IPS DF 6.9 (cell line): ENCODE measurements at regions not wholly inside any gene's neighbourhood (a gene's known extent, or its start where the extent isn't known, plus 50 kb on each side); places are given as distances from the start of the nearest gene placed in this dataset.
A peak's percentile ranks its signal among the peaks of the same experiment; 100 is the strongest.

Experiments used
- DNase-seq: peaks from one replicate; pipeline ENCODE4 v3.0.0-alpha.2; 2013; ENCODE audit warnings: low read depth, low spot score
- H3K27ac ChIP-seq: one replicate; pipeline ENCODE4 v1.5.1; 2013; ENCODE audit warnings: low read length, control low read depth
- H3K27me3 ChIP-seq: 2 replicates; pipeline ENCODE4 v1.6.1; 2013; ENCODE audit warnings: mild to moderate bottlenecking, low read length; ENCODE audit not compliant: control insufficient read depth, insufficient read depth
- H3K36me3 ChIP-seq: 2 replicates; pipeline ENCODE4 v1.6.1; 2013; ENCODE audit warnings: low read length; ENCODE audit not compliant: control insufficient read depth, insufficient read depth
- H3K4me1 ChIP-seq: 2 replicates; pipeline ENCODE4 v1.6.1; 2013; ENCODE audit warnings: low read length; ENCODE audit not compliant: control insufficient read depth, insufficient read depth
- H3K4me3 ChIP-seq: 2 replicates; pipeline ENCODE4 v1.5.1; 2013; ENCODE audit warnings: mild to moderate bottlenecking, low read length
- H3K9me3 ChIP-seq: 2 replicates; pipeline ENCODE4 v1.6.1; 2013; ENCODE audit warnings: low read length, inconsistent platforms; ENCODE audit not compliant: control insufficient read depth, insufficient read depth
- WGBS: extraction: QIAGEN DNeasy Blood & Tissue Kit; methylation state at CpG from one replicate; pipeline ENCODE4 v1.1.7; 2013; ENCODE audit warnings: mixed read lengths, missing lambda C conversion rate; ENCODE audit not compliant: insufficient read length, insufficient coverage; 5-methylcytosine and 5-hydroxymethylcytosine counted together

DNA sequence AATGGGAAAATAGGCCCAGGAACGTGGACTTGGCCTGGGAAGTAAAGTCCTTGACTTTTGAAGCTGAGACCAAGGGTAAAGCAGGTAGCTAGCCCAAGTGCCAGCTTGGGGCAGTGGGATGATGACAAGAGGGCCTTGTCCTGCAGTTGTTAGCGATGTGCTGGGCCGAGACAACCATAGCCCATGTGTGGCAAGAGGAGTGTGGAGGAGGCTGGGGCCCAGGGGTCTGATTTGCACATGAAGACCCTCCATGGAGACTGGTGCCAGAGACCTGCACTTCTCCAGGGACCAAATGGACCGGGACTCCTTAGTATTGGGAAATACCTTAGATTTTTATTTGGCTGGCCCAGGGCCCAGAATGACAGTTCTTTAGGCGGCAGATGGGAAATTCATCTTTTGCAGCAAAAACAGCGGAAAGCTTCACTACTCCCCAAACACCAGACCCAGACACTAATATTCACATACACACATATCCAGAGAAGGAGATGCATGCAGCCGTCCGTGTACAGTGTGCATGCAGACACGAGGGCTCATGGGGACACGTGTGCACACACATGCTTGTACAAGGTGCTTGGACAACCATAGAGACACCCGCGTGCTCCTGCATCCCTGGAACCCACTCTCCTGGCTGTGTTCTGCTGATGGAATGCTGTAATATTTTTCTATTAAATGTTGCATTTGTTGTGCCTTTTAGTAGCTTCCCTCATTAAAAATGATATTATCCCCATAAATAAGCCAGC, 78.1 kb upstream of the CSF3R start:
- H3K27me3 ChIP-seq = no peaks in the 10 kb centered on the region
- no peaks in the 10 kb centered on the region for H3K4me1 ChIP-seq
- WGBS = no CpG with 5 or more reads among the region's 12 CpGs
- no peak for DNase-seq
- H3K4me3 ChIP-seq = no peak overlapping the region
- no peaks in the 10 kb centered on the region for H3K9me3 ChIP-seq
- no peak overlapping the region for H3K27ac ChIP-seq
- H3K36me3 ChIP-seq = no peaks in the 10 kb centered on the region

DNA sequence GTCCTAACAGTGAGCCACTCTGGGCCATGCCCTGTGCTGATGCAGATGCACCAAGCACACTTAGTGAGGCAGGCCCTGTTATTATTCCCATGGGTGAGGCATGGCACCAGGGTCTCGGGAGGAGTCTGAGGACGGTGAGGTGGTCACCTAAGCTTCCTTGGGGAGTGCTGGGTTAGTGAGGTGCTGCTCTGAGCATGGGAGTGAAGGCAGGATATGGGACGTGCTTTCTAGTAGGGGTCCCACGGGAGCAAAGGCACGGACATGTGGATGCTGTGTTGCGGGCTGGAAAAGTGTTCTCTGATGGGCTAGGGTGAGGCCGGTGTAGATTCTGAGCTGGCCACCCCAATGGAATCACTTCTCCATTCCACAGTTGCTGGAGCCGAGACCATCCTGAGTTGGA, 77.5 kb upstream of the CSF3R start:
- Histone ChIP-seq H3K4me3 (no peak overlapping the region), H3K36me3 (no peaks in the 10 kb centered on the region), H3K9me3 (no peaks in the 10 kb centered on the region), H3K27me3 (no peaks in the 10 kb centered on the region), H3K4me1 (no peaks in the 10 kb centered on the region), H3K27ac (no peak overlapping the region)
- DNase-seq = no peak
- WGBS = no CpG with 5 or more reads among the region's 8 CpGs

DNA sequence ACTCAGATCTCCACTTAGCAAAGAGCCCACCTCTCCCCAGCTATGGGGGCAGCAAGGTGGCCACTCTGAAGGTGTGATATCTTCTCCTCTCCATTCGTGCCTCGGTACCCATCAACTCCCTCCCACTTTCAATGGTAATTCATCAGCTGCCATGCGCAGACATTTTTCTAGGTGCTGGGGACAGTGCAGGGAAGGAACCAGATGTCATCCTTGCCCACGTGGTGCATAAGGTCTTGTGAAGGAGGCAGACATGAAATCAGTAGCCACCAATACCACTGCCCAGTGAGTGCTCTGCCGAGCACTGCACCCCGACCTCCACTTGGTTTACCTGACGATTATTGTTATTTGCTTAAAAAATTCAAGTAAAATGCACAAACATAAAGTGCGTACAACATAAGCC, 76.3 kb upstream of the CSF3R start:
- H3K27me3 ChIP-seq = no peaks in the 10 kb centered on the region

DNA sequence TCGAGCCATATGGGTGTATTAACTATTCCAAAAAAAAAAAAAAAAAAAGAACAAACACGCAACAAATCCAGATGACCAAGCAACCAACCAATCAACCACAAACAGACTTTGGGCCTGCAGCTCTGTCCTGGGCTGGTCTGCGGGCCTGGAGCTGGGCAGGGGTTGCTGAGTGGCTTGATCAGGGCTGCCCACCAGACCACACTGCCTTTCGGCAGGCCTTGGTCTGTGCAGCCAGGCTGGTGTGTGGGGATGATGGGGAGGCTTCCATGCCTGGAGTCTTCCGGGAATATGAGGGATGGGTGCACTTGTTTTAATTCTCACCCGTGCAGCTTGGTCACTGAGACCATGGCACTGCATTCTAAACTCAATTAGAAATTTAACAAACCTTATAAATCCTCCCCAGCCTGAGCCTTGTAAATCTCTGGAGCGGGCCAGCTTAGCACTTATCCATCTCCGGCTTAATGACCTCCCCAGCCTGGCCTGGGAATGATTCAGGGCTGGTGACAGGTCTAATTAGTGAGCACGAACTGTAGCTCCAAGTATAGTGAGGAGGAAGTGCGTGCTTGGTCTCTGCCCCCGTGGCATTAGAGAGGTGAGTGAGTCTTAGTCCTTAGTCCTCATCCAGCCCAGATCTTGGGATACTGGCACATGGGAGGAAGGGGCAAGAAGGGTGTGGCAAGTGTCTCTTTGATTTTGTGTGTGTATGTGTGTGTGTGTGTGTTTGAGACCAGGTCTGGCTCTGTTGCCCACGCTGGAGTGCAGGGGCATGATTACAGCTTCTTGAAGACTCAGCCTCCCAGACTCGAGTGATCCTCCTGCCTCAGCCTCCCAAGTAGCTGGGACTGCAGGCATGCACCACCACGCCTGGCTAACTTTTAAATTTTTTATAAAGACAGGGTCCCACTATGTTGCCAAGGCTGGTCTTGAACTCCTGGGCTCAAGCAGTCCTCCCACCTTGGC, 74.6 kb upstream of the CSF3R start:
- Histone ChIP-seq H3K4me1 (no peaks in the 10 kb centered on the region), H3K27ac (no peak overlapping the region), H3K36me3 (no peaks in the 10 kb centered on the region), H3K9me3 (no peaks in the 10 kb centered on the region), H3K4me3 (no peak overlapping the region), H3K27me3 (no peaks in the 10 kb centered on the region)
- DNase-seq = no peak
- WGBS = no CpG with 5 or more reads among the region's 14 CpGs

More for the DNA sequence above, 76.3 kb upstream of the CSF3R start:
- Histone ChIP-seq H3K4me3 (no peak overlapping the region), H3K36me3 (no peaks in the 10 kb centered on the region), H3K27ac (no peak overlapping the region), H3K9me3 (no peaks in the 10 kb centered on the region), H3K4me1 (no peaks in the 10 kb centered on the region)
- WGBS = no CpG with 5 or more reads among the region's 8 CpGs
- DNase-seq = no peak

DNA sequence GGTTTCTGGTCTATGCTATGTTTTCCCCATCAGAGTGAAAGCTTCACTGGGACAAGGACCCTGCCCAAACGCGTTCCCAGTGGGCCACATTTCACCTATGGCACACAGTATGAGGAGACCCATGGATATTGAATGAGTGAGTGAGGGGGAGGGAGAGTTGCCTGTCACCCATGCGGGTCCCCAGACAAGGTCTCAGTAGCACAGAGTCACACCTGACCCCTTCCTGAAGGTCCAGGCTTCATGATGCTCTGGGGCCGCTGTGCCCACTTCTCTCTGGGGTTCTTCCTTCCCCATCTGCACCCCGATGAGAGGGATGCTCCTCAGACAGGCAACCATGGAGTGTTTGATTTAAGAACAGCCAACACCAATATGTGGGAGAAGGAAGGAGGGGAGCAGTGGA, 72.3 kb upstream of the CSF3R start:
- no peak overlapping the region for H3K27ac ChIP-seq
- no peaks in the 10 kb centered on the region for H3K27me3 ChIP-seq
- no peak overlapping the region for H3K4me3 ChIP-seq
- H3K4me1 ChIP-seq = no peaks in the 10 kb centered on the region
- H3K36me3 ChIP-seq = no peaks in the 10 kb centered on the region
- H3K9me3 ChIP-seq = no peaks in the 10 kb centered on the region
- whole genome bisulfite sequencing = no CpG with 5 or more reads among the region's 5 CpGs
- DNase-seq = no peak

DNA sequence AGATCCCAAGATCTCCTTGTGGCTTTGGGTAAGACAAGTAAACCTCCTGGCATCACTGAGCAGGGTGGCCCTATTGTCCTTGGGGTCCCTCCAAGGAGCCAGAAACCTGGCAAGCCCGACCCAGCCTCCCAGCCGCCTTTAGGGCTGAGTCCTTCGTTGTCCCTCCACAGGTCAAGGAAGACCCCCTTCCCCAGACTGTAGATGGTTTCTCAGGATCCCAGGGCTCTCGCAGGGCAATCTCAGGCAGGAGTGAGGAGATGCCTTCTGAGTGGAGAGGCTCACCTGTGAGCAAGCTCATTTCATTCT, 71.6 kb upstream of the CSF3R start:
- Histone ChIP-seq H3K36me3 (no peaks in the 10 kb centered on the region), H3K27ac (no peak overlapping the region), H3K9me3 (no peaks in the 10 kb centered on the region), H3K4me3 (no peak overlapping the region), H3K27me3 (no peaks in the 10 kb centered on the region), H3K4me1 (no peaks in the 10 kb centered on the region)
- no peak for DNase-seq
- no CpG with 5 or more reads among the region's 4 CpGs for WGBS

DNA sequence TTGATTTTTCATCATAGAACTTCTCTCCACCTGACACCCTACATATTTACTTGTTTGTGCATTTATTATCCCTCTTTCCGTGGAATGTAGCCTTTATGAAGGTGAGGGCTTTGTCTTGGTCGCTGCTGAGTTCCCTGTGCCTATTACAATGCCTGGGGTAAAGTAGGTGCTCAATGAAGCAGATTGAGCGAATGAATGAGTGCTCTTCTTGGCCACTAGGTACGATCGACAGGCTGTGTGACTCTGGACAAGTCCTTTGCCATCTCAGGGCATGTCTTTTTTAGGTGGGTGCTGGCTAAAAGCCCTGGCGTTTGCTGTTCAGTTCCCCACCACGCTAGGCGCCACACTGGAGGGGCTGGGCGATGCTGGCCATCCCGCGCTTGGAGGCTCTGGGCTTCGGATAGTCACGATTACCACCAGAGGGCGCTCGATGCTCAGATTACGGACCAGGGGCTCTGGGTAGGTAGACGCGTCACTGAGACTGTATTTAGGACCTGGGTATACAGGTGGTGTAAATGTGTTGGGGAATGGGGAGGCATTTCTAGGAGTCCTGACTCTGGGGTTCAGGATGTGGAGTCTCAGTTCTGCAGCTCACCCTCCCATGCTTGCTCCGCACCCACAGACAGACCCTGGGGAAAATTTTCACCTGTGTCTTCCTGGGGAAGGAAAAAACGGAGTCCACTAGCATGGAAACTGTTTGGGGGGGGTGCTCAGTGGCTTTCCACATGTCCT, 71.0 kb upstream of the CSF3R start:
- WGBS = no CpG with 5 or more reads among the region's 20 CpGs
- DNase-seq = peak; percentile 78
- H3K9me3 ChIP-seq = no peaks in the 10 kb centered on the region
- no peak overlapping the region for H3K27ac ChIP-seq
- H3K4me1 ChIP-seq = no peaks in the 10 kb centered on the region
- H3K27me3 ChIP-seq = no peaks in the 10 kb centered on the region
- H3K4me3 ChIP-seq = no peak overlapping the region
- no peaks in the 10 kb centered on the region for H3K36me3 ChIP-seq

DNA sequence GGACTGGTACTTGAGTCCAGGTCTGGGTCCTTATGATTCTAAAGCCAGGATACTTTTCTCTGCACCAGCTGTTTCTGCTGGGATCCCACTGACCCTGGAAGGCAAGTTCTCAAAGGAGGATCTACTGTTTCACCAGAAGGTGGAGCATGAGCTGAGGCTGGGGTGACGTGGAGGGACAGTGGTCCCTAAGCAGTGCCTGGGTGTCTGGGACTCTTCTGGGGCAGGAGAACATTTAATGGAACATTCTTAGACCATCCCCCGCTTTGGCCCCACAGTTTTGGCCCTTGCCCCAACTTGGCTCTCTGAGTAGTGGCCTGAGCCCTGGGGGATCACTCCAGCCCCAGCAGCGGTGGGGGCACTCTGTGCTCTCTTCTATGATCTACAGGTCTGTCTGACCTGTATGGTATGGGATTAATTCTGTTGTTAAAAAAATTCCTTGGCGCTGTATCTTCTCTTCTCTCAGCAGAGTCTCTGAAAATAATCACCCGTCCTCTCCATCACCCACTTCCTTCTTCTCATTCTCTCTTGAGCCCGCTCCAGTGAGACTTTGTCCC, 60.3 kb upstream of the CSF3R start:
- H3K36me3 ChIP-seq = no peaks in the 10 kb centered on the region
- no peaks in the 10 kb centered on the region for H3K9me3 ChIP-seq
- DNase-seq = no peak
- H3K27ac ChIP-seq = no peak overlapping the region
- no CpG with 5 or more reads among the region's 6 CpGs for WGBS
- H3K27me3 ChIP-seq = no peaks in the 10 kb centered on the region
- H3K4me3 ChIP-seq = no peak overlapping the region
- H3K4me1 ChIP-seq = no peaks in the 10 kb centered on the region

DNA sequence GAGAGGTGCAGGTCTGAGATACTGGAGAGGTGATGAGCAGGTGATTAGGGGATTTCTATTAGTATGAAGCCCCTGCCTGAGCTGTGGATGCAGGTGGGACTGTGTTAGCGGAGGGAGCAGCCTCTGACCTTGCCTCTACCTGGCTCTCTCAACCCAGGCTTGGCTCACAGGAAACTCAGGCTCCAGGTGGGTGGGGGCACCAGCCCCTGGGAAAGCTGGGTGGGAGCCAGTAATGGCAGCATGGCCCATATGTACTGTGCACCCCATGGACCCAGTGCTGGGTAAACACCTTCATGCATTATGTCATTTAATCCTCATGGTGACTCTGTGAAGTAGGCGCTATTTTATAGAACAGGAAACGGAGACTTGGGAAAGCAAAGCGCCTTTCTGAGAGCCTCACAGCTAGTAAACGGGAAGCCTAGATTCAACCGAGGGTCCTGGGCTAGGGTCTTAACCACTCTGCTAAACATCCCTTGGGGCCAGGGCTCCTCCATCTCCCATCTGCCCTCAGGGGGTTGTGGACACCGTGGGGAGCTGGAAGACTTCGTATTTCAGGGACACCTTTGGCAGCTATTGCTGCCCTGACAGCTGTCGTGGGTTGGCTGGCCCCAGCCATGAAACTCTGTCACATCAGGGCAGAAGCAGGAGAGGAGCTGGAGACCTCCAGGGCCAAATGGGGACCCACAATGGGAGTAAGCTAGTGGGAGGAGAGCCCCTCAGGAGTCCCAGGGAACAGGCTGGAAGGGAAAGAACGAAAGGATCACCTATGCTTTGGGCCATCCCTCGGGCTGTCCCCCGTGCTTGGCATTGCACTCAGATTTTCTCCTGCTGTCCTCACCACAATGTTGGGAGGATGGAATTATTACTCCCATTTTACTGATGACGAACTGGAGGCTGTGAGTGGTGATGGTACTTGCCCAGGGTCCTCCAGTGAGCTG, 59.6 kb upstream of the CSF3R start:
- no peak for DNase-seq
- H3K36me3 ChIP-seq = no peaks in the 10 kb centered on the region
- H3K27me3 ChIP-seq = no peaks in the 10 kb centered on the region
- no CpG with 5 or more reads among the region's 13 CpGs for WGBS
- H3K4me1 ChIP-seq = no peaks in the 10 kb centered on the region
- H3K27ac ChIP-seq = no peak overlapping the region
- no peaks in the 10 kb centered on the region for H3K9me3 ChIP-seq
- H3K4me3 ChIP-seq = no peak overlapping the region
